GM21528 (cell line): ENCODE measurements at regions not wholly inside any gene's neighbourhood (a gene's known extent, or its start where the extent isn't known, plus 50 kb on each side); places are given as distances from the start of the nearest gene placed in this dataset.
"Not testable (repeated sequence)": the region's sequence is repeated elsewhere in the genome, so short reads cannot be mapped to it uniquely, and the experiment has no call there.

ENCODE experiments used
- ATAC-seq: cut with Tn5 transposase; IDR thresholded peaks from one replicate; pipeline ENCODE4 v1.9.1; 2021; ENCODE audit warnings: mild to moderate bottlenecking, moderate library complexity; ENCODE audit not compliant: unreplicated experiment, low FRiP score

DNA sequence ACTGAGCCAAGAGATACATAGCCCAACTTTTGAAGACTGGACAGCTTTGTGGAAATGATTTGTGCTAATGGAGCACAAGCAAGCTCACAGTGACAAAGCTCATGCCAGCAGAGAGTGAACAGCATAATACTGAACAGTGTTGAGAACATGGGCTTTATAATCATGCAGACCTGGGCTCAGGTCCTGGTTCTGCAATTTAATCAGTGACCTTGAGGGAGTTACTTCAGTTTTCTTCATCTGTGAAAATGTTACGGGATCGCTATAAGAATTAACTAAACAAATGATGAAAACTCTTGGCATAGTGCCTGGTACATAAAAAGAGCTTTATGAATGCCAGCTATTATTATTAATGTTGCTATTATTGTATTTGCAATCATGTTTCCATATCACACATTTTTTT, 690.5 kb upstream of the LRRN3 start:
- ATAC-seq = no peak

- no peak for ATAC-seq
These were observed 683.7 kb upstream of the LRRN3 start for GRCh38 chr7:110407242-110407641.

DNA sequence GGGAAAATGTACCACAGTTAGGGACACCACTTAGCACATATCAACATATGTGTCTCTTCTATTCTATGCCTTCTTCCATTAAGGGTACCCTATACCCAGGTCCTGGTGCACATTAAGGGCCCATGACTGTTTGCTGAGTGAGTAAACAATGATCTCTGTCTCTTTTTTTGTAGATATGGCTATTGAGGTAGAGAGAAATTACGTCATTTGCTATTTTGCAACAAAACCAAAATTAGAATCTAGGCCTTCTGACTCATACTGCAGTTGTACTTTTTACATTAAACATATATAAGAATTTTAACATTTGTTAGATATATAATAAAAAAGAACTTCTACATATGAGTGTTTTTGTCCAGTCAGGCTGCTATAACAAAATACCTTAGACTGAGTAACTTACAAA, 683.2 kb upstream of the LRRN3 start:
- ATAC-seq = no peak

- ATAC-seq = no peak
These were observed 678.3 kb upstream of the LRRN3 start for GRCh38 chr7:110412614-110413013.

DNA sequence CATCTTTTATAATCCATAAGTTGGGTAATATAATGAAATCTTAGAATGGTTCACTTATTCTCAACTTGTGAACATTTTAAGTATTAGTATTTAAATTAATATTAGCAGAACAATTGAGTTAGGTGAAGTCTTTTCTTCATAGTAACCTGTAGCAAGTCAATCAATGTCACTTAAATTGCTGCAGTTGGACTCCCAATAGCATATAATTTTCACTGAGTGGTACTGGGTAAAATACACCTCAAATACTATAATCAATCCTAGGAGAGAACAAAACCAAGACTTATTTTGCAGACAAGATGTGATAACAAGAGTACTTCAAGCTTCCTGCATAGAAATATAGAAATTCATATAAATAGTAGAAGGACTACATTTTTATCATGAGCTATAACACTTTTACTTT, 677.9 kb upstream of the LRRN3 start:
- no peak for ATAC-seq

- ATAC-seq = no peak
These were observed 673.3 kb upstream of the LRRN3 start for GRCh38 chr7:110417611-110418010.

DNA sequence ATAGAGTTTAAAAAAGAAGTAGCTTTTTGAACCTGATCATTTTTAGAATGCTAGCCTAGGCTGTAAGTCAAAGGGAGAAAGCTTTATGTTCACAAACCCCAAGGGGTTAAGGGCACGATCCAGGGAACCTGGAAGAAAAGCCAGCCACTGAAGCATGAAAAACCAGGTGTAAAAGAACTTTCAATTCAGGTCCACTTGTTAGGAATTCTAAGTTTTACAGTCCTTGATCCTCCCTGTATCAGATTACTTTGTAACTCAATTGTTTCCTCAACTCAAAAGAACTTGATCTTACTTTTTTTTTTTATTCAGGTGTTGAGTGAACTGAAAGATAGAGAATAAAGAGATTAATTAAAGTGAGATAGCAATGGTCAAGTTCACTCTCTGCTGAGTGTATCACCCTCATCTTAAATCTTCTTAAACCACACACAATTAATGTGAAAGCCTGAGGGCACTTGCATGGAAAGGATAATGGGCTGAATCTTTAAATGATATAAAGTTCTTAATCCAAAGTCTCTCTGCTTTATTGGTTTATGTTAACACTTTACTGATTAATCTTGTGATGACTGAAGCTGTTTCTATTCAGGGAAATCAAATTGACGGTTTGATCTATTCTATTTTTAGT, 672.2 kb upstream of the LRRN3 start:
- no peak for ATAC-seq

GRCh38 chr7:110420788-110421187, 670.1 kb upstream of the LRRN3 start:
- no peak for ATAC-seq

GRCh38 chr7:110421490-110422241, 669.3 kb upstream of the LRRN3 start:
- ATAC-seq = no peak

DNA sequence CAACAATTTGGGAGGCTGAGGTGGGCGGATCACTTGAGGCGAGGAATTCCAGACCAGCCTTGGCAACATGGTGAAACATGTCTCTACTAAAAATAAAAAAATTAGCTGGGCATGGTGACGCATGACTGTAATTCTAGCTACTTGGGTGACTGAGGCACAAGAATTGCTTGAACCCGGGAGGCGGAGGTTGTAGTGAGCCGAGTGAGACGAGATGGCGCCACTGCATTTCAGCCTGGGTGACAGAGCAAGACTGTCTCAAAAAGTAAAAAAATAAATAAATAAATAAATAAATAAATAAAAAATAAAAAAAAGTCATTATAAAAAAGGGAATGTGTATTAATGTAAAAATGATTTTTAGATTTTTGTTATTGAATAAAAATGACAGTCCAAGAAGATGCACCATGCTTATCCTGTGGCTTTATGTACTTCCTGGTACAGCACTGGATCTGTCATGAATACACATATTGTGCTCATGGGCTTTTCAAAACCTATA, 658.8 kb upstream of the LRRN3 start:
- ATAC-seq = no peak

GRCh38 chr7:110438926-110439325, 652.0 kb upstream of the LRRN3 start:
- ATAC-seq = not testable (repeated sequence)

GRCh38 chr7:110442381-110442837, 648.5 kb upstream of the LRRN3 start:
- no peak for ATAC-seq

DNA sequence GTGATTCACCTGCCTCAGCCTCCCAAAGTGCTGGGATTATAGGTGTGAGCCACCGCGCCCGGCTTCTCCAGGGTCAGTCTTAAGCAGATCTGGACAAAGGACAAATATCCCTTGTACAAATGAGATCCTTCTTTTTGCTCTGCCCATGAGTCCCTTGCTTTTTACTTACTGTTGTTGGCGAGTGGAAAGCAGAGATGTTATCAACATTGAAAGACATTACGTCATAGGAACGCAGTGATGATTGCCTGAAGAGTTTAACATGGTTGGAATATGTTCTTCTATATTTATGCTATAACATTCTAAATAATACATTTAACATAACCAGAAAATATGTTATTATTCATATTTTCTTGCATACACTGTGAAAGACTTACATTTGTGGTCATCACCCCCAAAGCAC, 644.3 kb upstream of the LRRN3 start:
- no peak for ATAC-seq

- no peak for ATAC-seq
These were observed 642.0 kb upstream of the LRRN3 start for GRCh38 chr7:110448918-110449317.

DNA sequence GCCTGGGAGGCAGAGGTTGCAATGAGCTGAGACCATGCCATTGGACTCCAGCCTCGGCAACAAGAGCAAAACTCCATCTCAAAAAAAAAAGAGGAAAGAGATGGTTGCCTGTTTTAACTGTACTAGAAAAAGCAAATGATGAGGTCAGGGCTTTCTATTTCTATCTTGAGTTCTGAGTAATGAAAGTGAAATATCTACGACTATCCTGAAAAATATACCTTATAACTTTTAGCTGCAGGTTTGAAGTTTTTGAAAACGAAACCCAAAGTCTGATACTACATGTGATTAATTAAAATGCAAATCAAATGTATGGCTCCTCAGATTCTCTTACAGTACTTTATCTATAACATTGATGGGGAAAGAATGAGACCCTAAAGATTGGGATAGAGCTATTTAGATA, 636.2 kb upstream of the LRRN3 start:
- no peak for ATAC-seq

DNA sequence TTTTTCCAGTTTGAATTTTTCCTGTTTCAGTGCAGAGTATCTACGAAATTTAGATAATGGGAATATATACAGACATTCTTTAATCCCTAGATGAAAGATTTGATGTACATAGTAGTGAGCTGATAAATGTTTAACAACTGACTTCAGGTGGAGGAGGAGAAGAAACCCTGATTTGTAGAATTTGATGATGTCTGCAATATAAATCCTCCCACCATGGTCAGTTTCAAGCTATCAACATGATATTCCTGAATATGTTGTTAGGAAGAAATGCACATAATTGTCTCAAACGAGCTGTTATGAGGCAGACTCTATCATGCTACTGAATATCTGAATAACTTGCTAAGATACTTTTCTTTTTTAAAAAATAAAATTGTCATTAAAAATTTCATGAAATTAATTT, 629.3 kb upstream of the LRRN3 start:
- no peak for ATAC-seq

DNA sequence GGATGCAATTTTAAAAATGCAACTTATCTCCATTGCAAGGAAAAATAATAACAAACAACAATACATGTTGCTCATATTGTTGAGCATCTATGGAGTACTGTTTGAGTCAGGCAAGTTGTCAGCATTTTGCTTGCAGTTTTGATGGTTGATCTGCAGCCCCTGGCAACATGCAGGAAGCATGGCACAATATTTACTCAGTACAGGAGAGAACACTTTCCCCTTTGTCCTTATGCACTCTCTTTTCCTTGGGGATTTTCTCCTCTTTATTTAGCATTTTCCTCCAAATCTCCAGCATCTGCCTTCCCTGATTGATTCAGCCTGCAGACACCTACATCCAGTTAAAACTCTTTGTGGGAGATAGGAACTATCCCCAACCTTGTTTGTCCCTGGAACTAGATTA, 620.5 kb upstream of the LRRN3 start:
- ATAC-seq = no peak

DNA sequence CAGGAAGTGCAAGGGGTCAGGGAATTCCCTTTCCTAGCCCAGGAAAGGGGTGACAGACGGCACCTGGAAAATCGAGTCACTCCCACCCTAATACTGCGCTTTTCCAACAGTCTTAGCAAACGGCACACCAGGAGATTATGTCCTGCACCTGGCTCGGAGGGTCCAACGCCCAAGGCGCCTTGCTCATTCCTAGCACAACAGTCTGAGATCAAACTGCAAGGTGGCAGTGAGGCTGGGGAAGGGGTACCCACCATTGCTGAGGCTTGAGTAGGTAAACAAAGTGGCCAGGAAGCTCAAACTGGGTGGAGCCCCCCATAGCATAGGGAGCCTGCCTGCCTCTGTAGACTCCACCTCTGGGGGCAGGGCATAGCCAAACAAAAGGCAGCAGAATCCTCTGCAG, 618.5 kb upstream of the LRRN3 start:
- not testable (repeated sequence) for ATAC-seq

GRCh38 chr7:110480964-110481363, 610.0 kb upstream of the LRRN3 start:
- ATAC-seq = no peak

DNA sequence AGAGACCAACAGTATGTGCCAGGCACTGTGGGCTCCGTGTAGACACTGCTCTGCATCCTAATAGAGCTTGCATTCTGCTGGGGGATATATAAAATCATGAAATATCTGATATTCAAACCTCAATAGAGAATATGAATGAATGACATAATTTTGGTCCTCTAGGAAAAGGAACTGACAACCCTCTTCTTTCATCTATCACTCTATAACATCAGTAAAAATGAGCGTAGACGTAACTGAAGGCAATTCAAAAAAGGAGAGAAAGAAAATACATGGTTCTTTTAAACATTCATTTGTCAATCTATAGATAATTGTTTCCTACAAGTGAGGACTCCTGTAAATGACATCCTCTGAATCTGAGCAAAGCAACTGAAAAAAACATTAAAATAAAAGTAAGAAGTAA, 607.4 kb upstream of the LRRN3 start:
- no peak for ATAC-seq

GRCh38 chr7:110484356-110484755, 606.6 kb upstream of the LRRN3 start:
- ATAC-seq = no peak

GRCh38 chr7:110486549-110486948, 604.4 kb upstream of the LRRN3 start:
- ATAC-seq = no peak
